ENCODE measurements at regions not wholly inside any gene's neighbourhood (a gene's known extent, or its start where the extent isn't known, plus 50 kb on each side); places are given as distances from the start of the nearest gene placed in this dataset.

DNA sequence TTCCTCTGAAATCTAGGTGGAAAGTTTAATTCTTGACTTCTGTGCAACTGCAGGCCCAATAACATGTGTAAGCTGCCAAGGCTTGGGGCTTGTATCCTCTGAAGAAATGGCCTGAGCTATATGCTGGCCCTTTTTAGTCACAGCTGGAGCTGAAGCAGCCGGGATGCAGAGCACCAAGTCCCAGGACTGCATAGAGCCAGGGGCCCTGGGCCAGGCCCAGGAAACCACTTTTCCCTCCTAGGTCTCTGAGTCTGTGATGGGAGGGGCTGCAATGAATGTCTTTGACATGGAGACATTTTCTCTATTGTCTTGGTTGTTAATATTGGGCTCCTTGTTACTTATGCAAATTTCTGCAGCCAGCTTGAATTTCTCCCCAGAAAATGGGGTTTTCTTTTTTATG is 588.5 kb downstream of the CENPC start:
- H3K4me3 ChIP-seq = no peak overlapping the region
- no peaks in the 10 kb centered on the region for H3K9me3 ChIP-seq
- H3K27me3 ChIP-seq = no peaks in the 10 kb centered on the region
- intact Hi-C loops (cut with DNase I; ENCODE audit: low total_unique reads) = no loop called here
- H3K36me3 ChIP-seq = no peaks in the 10 kb centered on the region
- DNase-seq (ENCODE audit: low spot score in 2 of 2) = no peak
- no peaks in the 10 kb centered on the region for H3K4me1 ChIP-seq
- no peak overlapping the region for H3K27ac ChIP-seq
- TF ChIP-seq POLR2AphosphoS5 (IDR thresholded peaks at IDR 0.05) (no peak), POLR2A (IDR thresholded peaks at IDR 0.05) (no peak)
- TF ChIP-seq, protein P1, sequence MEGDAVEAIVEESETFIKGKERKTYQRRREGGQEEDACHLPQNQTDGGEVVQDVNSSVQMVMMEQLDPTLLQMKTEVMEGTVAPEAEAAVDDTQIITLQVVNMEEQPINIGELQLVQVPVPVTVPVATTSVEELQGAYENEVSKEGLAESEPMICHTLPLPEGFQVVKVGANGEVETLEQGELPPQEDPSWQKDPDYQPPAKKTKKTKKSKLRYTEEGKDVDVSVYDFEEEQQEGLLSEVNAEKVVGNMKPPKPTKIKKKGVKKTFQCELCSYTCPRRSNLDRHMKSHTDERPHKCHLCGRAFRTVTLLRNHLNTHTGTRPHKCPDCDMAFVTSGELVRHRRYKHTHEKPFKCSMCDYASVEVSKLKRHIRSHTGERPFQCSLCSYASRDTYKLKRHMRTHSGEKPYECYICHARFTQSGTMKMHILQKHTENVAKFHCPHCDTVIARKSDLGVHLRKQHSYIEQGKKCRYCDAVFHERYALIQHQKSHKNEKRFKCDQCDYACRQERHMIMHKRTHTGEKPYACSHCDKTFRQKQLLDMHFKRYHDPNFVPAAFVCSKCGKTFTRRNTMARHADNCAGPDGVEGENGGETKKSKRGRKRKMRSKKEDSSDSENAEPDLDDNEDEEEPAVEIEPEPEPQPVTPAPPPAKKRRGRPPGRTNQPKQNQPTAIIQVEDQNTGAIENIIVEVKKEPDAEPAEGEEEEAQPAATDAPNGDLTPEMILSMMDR (IDR thresholded peaks at IDR 0.05) = no peak

DNA sequence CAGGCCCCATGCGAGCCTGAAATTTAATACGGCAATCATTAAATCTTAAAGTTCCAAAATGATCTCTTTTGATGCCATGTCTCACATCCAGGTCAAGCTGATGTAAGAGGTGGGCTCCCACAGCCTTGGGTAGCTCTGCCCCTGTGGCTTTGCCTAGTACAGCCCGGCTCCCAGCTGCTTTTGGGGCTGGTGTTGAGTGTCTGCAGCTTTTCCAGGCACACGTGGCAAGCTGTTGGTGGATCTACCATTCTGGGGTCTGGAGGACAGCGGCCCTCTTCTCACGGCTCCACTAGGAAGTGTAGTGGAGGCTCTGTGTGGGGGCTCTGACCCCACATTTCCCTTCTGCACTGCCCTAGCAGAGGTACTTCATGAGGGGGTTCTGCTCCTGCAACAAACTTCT is 588.9 kb downstream of the CENPC start:
- Histone ChIP-seq H3K27ac (no peak overlapping the region), H3K36me3 (no peaks in the 10 kb centered on the region), H3K4me1 (no peaks in the 10 kb centered on the region), H3K27me3 (no peaks in the 10 kb centered on the region), H3K4me3 (no peak overlapping the region), H3K9me3 (no peaks in the 10 kb centered on the region)
- TF ChIP-seq, protein P1 (IDR thresholded peaks at IDR 0.05) = no peak
- TF ChIP-seq POLR2A (IDR thresholded peaks at IDR 0.05) = no peak
- TF ChIP-seq POLR2AphosphoS5 (IDR thresholded peaks at IDR 0.05) = no peak
- no peak for DNase-seq (ENCODE audit: low spot score in 2 of 2)
- intact Hi-C loops (cut with DNase I; ENCODE audit: low total_unique reads) = no loop called here

DNA sequence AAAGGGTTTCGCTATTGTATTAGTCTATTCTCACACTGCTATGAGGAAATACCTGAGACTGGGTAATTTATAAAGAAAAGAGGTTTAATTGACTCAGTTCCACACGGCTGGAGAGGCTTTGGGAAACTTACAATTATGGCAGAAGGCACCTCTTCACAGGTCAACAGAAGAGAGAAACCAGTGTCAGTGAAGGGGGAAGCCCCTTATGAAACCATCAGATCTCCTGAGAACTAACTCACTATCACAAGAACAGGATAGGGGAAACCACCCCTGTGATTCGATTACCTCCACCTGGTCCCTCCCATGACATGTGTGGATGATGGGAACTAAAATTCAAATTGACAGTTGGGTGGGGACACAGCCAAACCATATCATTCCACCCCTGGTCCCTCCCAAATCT is 589.5 kb downstream of the CENPC start:
- intact Hi-C loops (cut with DNase I; ENCODE audit: low total_unique reads) = no loop called here

DNA sequence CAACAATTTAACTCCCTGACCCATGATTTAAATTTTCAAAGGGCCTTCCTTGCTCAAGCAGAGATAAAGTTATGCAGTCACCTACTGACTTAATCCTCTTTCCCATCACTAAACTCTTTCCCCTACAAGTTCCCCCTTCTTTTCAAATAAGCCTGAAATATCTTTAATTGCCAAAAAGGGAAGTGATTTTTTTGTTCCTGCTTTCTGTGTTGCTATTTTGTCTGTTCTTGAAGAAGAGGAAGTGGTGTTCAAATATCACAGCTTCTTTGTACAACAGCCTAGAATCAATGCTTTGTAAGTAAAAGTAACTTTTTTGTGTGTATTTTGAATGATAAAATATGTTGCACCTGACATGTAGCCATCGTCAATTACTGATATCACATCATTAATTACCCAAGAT is 595.9 kb downstream of the CENPC start:
- Histone ChIP-seq H3K9me3 (no peaks in the 10 kb centered on the region), H3K36me3 (no peaks in the 10 kb centered on the region), H3K4me3 (no peak overlapping the region), H3K27me3 (no peaks in the 10 kb centered on the region), H3K27ac (no peak overlapping the region), H3K4me1 (no peaks in the 10 kb centered on the region)
- intact Hi-C loops (cut with DNase I; ENCODE audit: low total_unique reads) = no loop called here
- DNase-seq (ENCODE audit: low spot score in 2 of 2) = no peak
- TF ChIP-seq POLR2AphosphoS5 (IDR thresholded peaks at IDR 0.05) = no peak
- TF ChIP-seq, protein P1 (IDR thresholded peaks at IDR 0.05) = no peak
- TF ChIP-seq POLR2A (IDR thresholded peaks at IDR 0.05) = no peak

More for the DNA sequence above, 589.5 kb downstream of the CENPC start:
- Histone ChIP-seq H3K27ac (no peak overlapping the region), H3K4me1 (no peaks in the 10 kb centered on the region), H3K36me3 (no peaks in the 10 kb centered on the region), H3K27me3 (no peaks in the 10 kb centered on the region), H3K9me3 (no peaks in the 10 kb centered on the region), H3K4me3 (no peak overlapping the region)
- TF ChIP-seq, protein P1 (IDR thresholded peaks at IDR 0.05) = no peak
- TF ChIP-seq POLR2A (IDR thresholded peaks at IDR 0.05) (no peak), POLR2AphosphoS5 (IDR thresholded peaks at IDR 0.05) (no peak)
- DNase-seq (ENCODE audit: low spot score in 2 of 2) = no peak

DNA sequence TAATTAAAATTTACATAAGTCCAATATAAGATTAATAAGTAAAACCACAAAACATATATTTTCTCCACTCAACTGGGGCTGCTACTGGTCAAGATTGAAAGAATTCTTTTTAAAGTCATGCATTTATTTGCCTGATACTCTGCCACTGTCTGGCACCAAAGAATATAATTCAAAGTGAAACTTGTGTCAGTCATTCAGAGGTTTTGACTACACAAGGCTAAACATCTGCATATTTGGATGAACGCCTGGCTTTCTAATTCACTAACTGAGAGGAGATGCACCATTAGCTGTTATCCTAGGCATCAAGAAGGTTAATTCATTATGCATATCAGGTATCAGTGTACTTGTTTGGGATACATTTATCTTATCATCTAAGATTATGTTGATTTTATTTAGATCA is 598.5 kb downstream of the CENPC start:
- H3K27me3 ChIP-seq = no peaks in the 10 kb centered on the region
- intact Hi-C loops (cut with DNase I; ENCODE audit: low total_unique reads) = no loop called here
- H3K4me3 ChIP-seq = no peak overlapping the region
- DNase-seq (ENCODE audit: low spot score in 2 of 2) = no peak
- TF ChIP-seq, protein P1 (IDR thresholded peaks at IDR 0.05) = no peak
- TF ChIP-seq POLR2AphosphoS5 (IDR thresholded peaks at IDR 0.05) = no peak
- TF ChIP-seq POLR2A (IDR thresholded peaks at IDR 0.05) = no peak
- no peak overlapping the region for H3K27ac ChIP-seq
- no peaks in the 10 kb centered on the region for H3K36me3 ChIP-seq
- H3K9me3 ChIP-seq = no peaks in the 10 kb centered on the region
- no peaks in the 10 kb centered on the region for H3K4me1 ChIP-seq

All from breast epithelium (tissue), 4 donors.